GM18861 (cell line): ENCODE measurements at regions not wholly inside any gene's neighbourhood (a gene's known extent, or its start where the extent isn't known, plus 50 kb on each side); places are given as distances from the start of the nearest gene placed in this dataset.
"Not testable (repeated sequence)": the region's sequence is repeated elsewhere in the genome, so short reads cannot be mapped to it uniquely, and the experiment has no call there.

ENCODE experiments used
- ATAC-seq: cut with Tn5 transposase; IDR thresholded peaks from one replicate; pipeline ENCODE4 v1.9.1; 2021; ENCODE audit not compliant: unreplicated experiment

- no peak for ATAC-seq
Measured at GRCh38 chr12:75766263-75767160, 255.1 kb upstream of the KRR1 start.

GRCh38 chr12:75765170-75766059, 254.0 kb upstream of the KRR1 start:
- no peak for ATAC-seq

GRCh38 chr12:75764091-75764841, 252.9 kb upstream of the KRR1 start:
- no peak for ATAC-seq

- no peak for ATAC-seq
Measured at GRCh38 chr12:75760573-75761294, 249.3 kb upstream of the KRR1 start.

GRCh38 chr12:75759842-75760572, 248.6 kb upstream of the KRR1 start:
- ATAC-seq = peak; percentile 62

GRCh38 chr12:75759196-75759595, 247.8 kb upstream of the KRR1 start:
- no peak for ATAC-seq

- ATAC-seq = no peak
Measured at GRCh38 chr12:75756771-75757170, 245.4 kb upstream of the KRR1 start.

GRCh38 chr12:75756111-75756510, 244.7 kb upstream of the KRR1 start:
- ATAC-seq = no peak

- ATAC-seq = no peak
Measured at GRCh38 chr12:75754698-75755097, 243.3 kb upstream of the KRR1 start.

- no peak for ATAC-seq
Measured at GRCh38 chr12:75754141-75754540, 242.7 kb upstream of the KRR1 start.

- ATAC-seq = no peak
Measured at GRCh38 chr12:75751769-75752471, 240.5 kb upstream of the KRR1 start.

- no peak for ATAC-seq
Measured at GRCh38 chr12:75750716-75751306, 239.4 kb upstream of the KRR1 start.

GRCh38 chr12:75748990-75749389, 237.6 kb upstream of the KRR1 start:
- ATAC-seq = not testable (repeated sequence)

GRCh38 chr12:75748136-75748535, 236.7 kb upstream of the KRR1 start:
- no peak for ATAC-seq

- no peak for ATAC-seq
Measured at GRCh38 chr12:75747572-75748021, 236.2 kb upstream of the KRR1 start.

GRCh38 chr12:75746621-75747020, 235.2 kb upstream of the KRR1 start:
- no peak for ATAC-seq

GRCh38 chr12:75744607-75745256, 233.3 kb upstream of the KRR1 start:
- ATAC-seq = no peak

GRCh38 chr12:75742961-75743360, 231.6 kb upstream of the KRR1 start:
- ATAC-seq = no peak
